GM23338 (cell line): ENCODE measurements at regions not wholly inside any gene's neighbourhood (a gene's known extent, or its start where the extent isn't known, plus 50 kb on each side); places are given as distances from the start of the nearest gene placed in this dataset.

Experiments used
- ATAC-seq: fragments of 200-7000 bp; cut with Tn5 transposase; 3 replicates; pipeline ENCODE4 v1.9.1; 2020
- DNase-seq: peaks from one replicate; pipeline ENCODE4 v3.0.0-alpha.2; 2015; ENCODE audit warnings: low spot score
- H2AFZ ChIP-seq: fragments of 200-600 bp; sonication (generic); 2 replicates; pipeline ENCODE4 v1.8.0; 2016; ENCODE audit warnings: antibody characterized with exemption, mild to moderate bottlenecking, moderate library complexity
- H3F3A ChIP-seq: fragments of 200-600 bp; sonication (generic); replicated peaks from 2 replicates; pipeline ENCODE4 v1.8.0; 2017; ENCODE audit warnings: antibody characterized with exemption, mixed run types, low read depth
- H3K27ac ChIP-seq: fragments of 200-600 bp; sonication (generic); 2 replicates; pipeline ENCODE4 v1.6.1; 2016; ENCODE audit warnings: low read depth
- H3K27me3 ChIP-seq: fragments of 200-600 bp; sonication (generic); 2 replicates; pipeline ENCODE4 v1.8.0; 2016; ENCODE audit warnings: mild to moderate bottlenecking, mixed run types, moderate library complexity; ENCODE audit not compliant: insufficient read depth
- H3K36me3 ChIP-seq: fragments of 200-600 bp; sonication (generic); 2 replicates; pipeline ENCODE4 v1.8.0; 2016; ENCODE audit warnings: mild to moderate bottlenecking; ENCODE audit not compliant: insufficient read depth
- H3K4me1 ChIP-seq: fragments of 200-600 bp; sonication (generic); 2 replicates; pipeline ENCODE4 v1.8.0; 2016; ENCODE audit warnings: mild to moderate bottlenecking, moderate library complexity; ENCODE audit not compliant: insufficient read depth
- H3K4me2 ChIP-seq: fragments of 200-600 bp; sonication (generic); 2 replicates; pipeline ENCODE4 v1.7.1; 2017; ENCODE audit warnings: mixed run types
- H3K4me3 ChIP-seq: fragments of 200-600 bp; sonication (generic); 2 replicates; pipeline ENCODE4 v1.6.1; 2016; ENCODE audit warnings: mixed run types
- H3K79me2 ChIP-seq: fragments of 200-600 bp; sonication (generic); replicated peaks from 2 replicates; pipeline ENCODE4 v1.8.0; 2017; ENCODE audit warnings: mild to moderate bottlenecking; ENCODE audit not compliant: insufficient read depth
- H3K9me2 ChIP-seq: fragments of 200-600 bp; sonication (generic); 2 replicates; pipeline ENCODE4 v1.8.0; 2017; ENCODE audit not compliant: insufficient read depth
- H4K20me1 ChIP-seq: fragments of 200-600 bp; sonication (generic); replicated peaks from 2 replicates; pipeline ENCODE4 v1.8.0; 2017; ENCODE audit warnings: mild to moderate bottlenecking; ENCODE audit not compliant: insufficient read depth
- H3K27ac Mint-ChIP-seq: 2 replicates; pipeline ENCODE4 v1.8.0; 2020; ENCODE audit warnings: inconsistent platforms, mild to moderate bottlenecking, moderate library complexity, mixed read lengths
- H3K27me3 Mint-ChIP-seq: 3 replicates; pipeline ENCODE4 v1.8.0; 2022; ENCODE audit warnings: low read depth, mild to moderate bottlenecking, moderate library complexity, mixed read lengths, inconsistent platforms; ENCODE audit not compliant: insufficient read depth, poor library complexity
- H3K36me3 Mint-ChIP-seq: 3 replicates; pipeline ENCODE4 v1.8.0; 2021; ENCODE audit warnings: low read depth, mild to moderate bottlenecking, inconsistent platforms, moderate library complexity, mixed read lengths
- H3K4me1 Mint-ChIP-seq: 3 replicates; pipeline ENCODE4 v1.8.0; 2020; ENCODE audit warnings: mild to moderate bottlenecking, inconsistent platforms, mixed read lengths
- H3K4me3 Mint-ChIP-seq: 3 replicates; pipeline ENCODE4 v1.8.0; 2021; ENCODE audit warnings: moderate library complexity, mild to moderate bottlenecking, inconsistent platforms, mixed read lengths
- H3K9me3 Mint-ChIP-seq: 3 replicates; pipeline ENCODE4 v1.8.0; 2020; ENCODE audit warnings: moderate library complexity, mild to moderate bottlenecking, inconsistent platforms, mixed read lengths
- CREB1 ChIP-seq: fragments of 250-450 bp; sonication (Bioruptor Pico); IDR thresholded peaks from 2 replicates; pipeline ENCODE4 v1.5.0; 2020; ENCODE audit warnings: low read depth, mild to moderate bottlenecking, moderate library complexity
- CTCF ChIP-seq, 2 experiments: fragments of 200-600 bp in 1 of 2; sonication (generic) in 1 of 2; conservative IDR thresholded peaks; 2 replicates each; pipeline versions ENCODE4 v1.5.1 to v1.6.1; 2016 to 2017; ENCODE audit warnings: antibody characterized with exemption in 2 of 2, low read depth in 2 of 2, mild to moderate bottlenecking in 2 of 2, moderate library complexity in 1 of 2
- EZH2 ChIP-seq: fragments of 200-600 bp; sonication (generic); IDR thresholded peaks from one replicate; pipeline ENCODE4 v1.8.0; 2017; ENCODE audit warnings: antibody characterized with exemption, mild to moderate bottlenecking, low read depth; ENCODE audit not compliant: unreplicated experiment
- EZH2phosphoT487 ChIP-seq: fragments of 200-600 bp; sonication (generic); IDR thresholded peaks from one replicate; pipeline ENCODE4 v1.8.1; 2018; ENCODE audit warnings: antibody characterized with exemption; ENCODE audit not compliant: unreplicated experiment
- JUNB ChIP-seq: IDR thresholded peaks from one replicate; pipeline ENCODE4 v1.6.1; 2016; ENCODE audit warnings: antibody characterized with exemption; ENCODE audit not compliant: unreplicated experiment
- NANOG ChIP-seq: IDR thresholded peaks from 2 replicates; pipeline ENCODE4 v1.6.1; 2016; ENCODE audit warnings: antibody characterized with exemption, borderline replicate concordance
- REST ChIP-seq: IDR thresholded peaks from one replicate; pipeline ENCODE4 v1.6.1; 2018; ENCODE audit warnings: antibody characterized with exemption; ENCODE audit not compliant: unreplicated experiment
- STAT1 ChIP-seq: IDR thresholded peaks from one replicate; pipeline ENCODE4 v1.6.1; 2016; ENCODE audit warnings: antibody characterized with exemption; ENCODE audit not compliant: unreplicated experiment
- ZNF114 ChIP-seq: fragments of 250-450 bp; sonication (Bioruptor Pico); IDR thresholded peaks from 2 replicates; pipeline ENCODE4 v1.5.0; 2020; ENCODE audit warnings: mild to moderate bottlenecking, moderate library complexity
- ZNF331 ChIP-seq: fragments of 250-450 bp; sonication (Bioruptor Pico); IDR thresholded peaks from 2 replicates; pipeline ENCODE4 v1.5.0; 2020; ENCODE audit warnings: low read depth, mild to moderate bottlenecking, moderate library complexity
- TF ChIP-seq, protein P1 (sequence below): IDR thresholded peaks from 2 replicates; pipeline ENCODE4 v1.6.1; 2016; ENCODE audit warnings: antibody characterized with exemption

- no peak for TF ChIP-seq EZH2phosphoT487
- TF ChIP-seq CREB1 (CRISPR knock-in tag) = no peak
- no peak for TF ChIP-seq ZNF331 (CRISPR knock-in tag)
- TF ChIP-seq REST = no peak
- no peak for TF ChIP-seq CTCF (conservative IDR thresholded peaks at IDR 0.05; ENCODE audit: low read depth in 2 of 2)
- TF ChIP-seq STAT1 = no peak
- TF ChIP-seq NANOG = no peak
- TF ChIP-seq ZNF114 (CRISPR knock-in tag) = no peak
- TF ChIP-seq, protein P1, sequence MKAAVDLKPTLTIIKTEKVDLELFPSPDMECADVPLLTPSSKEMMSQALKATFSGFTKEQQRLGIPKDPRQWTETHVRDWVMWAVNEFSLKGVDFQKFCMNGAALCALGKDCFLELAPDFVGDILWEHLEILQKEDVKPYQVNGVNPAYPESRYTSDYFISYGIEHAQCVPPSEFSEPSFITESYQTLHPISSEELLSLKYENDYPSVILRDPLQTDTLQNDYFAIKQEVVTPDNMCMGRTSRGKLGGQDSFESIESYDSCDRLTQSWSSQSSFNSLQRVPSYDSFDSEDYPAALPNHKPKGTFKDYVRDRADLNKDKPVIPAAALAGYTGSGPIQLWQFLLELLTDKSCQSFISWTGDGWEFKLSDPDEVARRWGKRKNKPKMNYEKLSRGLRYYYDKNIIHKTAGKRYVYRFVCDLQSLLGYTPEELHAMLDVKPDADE = no peak
- TF ChIP-seq JUNB = no peak
- TF ChIP-seq EZH2 = no peak
Measured at GRCh38 chr3:101158374-101158773, 162.0 kb downstream of the IMPG2 start (continued).

DNA sequence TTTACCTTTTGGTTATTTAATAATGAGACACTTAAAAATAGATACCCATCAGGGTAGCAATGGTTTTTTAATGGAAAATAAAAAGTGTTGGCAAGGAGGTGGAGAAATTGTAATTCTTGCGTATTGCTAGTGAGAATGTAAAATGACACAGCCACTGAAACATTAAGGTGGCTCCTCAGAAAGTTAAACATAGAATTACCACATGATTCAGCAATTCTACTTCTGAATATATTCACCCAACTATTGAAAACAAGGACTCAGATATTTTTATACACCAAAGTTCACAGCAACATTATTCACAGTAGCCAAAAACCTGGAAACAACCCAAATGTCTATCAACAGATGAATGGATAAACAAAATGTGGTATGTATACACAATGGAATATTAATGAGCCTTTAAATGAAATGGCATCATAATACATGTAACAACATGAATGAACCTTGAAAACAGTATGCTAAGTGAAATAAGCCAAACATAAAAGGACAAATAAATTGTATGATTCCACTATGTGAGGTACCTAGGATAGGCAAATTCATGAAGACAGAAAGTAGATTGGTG lies 163.5 kb downstream of the IMPG2 start:
- H3K9me3 Mint-ChIP-seq = no peaks in the 10 kb centered on the region
- no peaks in the 10 kb centered on the region for H3K27me3 Mint-ChIP-seq

More for the DNA sequence above, 163.5 kb downstream of the IMPG2 start:
- Histone ChIP-seq H3K27me3 (no peaks in the 10 kb centered on the region), H3F3A (no peaks in the 10 kb centered on the region), H3K79me2 (no peaks in the 10 kb centered on the region), H3K9me2 (no peaks in the 10 kb centered on the region), H3K27ac (no peak overlapping the region), H3K4me3 (no peak overlapping the region), H2AFZ (no peak overlapping the region), H4K20me1 (no peaks in the 10 kb centered on the region), H3K4me2 (no peak overlapping the region), H3K36me3 (no peaks in the 10 kb centered on the region), H3K4me1 (no peaks in the 10 kb centered on the region)
- H3K27ac Mint-ChIP-seq = no peak overlapping the region
- TF ChIP-seq CREB1 (CRISPR knock-in tag) = no peak
- TF ChIP-seq NANOG = no peak
- no peak for TF ChIP-seq JUNB
- no peak for TF ChIP-seq STAT1
- no peak for TF ChIP-seq ZNF114 (CRISPR knock-in tag)
- no peaks in the 10 kb centered on the region for H3K4me1 Mint-ChIP-seq
- no peak for DNase-seq
- ATAC-seq = no peak
- H3K36me3 Mint-ChIP-seq = no peaks in the 10 kb centered on the region
- H3K4me3 Mint-ChIP-seq = no peak overlapping the region
